ENCODE measurements at regions not wholly inside any gene's neighbourhood (a gene's known extent, or its start where the extent isn't known, plus 50 kb on each side); places are given as distances from the start of the nearest gene placed in this dataset.

DNA sequence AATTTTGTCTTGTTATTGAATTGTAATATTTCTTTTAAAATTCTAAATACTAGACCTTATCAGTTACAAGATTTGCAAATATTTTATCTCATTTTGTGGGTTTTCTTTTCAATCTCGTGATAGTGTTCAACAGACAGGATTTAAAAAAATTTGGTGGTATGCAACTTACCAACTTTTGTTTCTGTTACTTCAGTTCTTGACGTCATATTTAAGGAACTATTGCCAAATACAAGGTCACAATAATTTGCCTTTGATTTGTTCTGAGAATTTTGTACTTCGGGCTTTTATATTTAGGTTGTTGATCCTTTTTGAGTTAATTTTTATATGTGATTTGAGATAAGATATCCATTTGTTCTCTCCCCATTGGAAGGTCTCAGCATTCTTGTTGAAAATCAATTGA lies 876.6 kb downstream of the DCDC2C start:
- TF ChIP-seq, protein P1, sequence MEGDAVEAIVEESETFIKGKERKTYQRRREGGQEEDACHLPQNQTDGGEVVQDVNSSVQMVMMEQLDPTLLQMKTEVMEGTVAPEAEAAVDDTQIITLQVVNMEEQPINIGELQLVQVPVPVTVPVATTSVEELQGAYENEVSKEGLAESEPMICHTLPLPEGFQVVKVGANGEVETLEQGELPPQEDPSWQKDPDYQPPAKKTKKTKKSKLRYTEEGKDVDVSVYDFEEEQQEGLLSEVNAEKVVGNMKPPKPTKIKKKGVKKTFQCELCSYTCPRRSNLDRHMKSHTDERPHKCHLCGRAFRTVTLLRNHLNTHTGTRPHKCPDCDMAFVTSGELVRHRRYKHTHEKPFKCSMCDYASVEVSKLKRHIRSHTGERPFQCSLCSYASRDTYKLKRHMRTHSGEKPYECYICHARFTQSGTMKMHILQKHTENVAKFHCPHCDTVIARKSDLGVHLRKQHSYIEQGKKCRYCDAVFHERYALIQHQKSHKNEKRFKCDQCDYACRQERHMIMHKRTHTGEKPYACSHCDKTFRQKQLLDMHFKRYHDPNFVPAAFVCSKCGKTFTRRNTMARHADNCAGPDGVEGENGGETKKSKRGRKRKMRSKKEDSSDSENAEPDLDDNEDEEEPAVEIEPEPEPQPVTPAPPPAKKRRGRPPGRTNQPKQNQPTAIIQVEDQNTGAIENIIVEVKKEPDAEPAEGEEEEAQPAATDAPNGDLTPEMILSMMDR (IDR thresholded peaks at IDR 0.05; ENCODE audit: low read depth, low read length) = no peak
- Histone ChIP-seq H3K27me3 (ENCODE audit: insufficient read depth, low read depth, severe bottlenecking) (no peaks in the 10 kb centered on the region), H3K9me3 (ENCODE audit: severe bottlenecking) (no peaks in the 10 kb centered on the region), H3K27ac (no peak overlapping the region), H3K4me3 (ENCODE audit: low read depth, low read length) (no peak overlapping the region), H3K36me3 (no peaks in the 10 kb centered on the region)
- DNase-seq = no peak

DNA sequence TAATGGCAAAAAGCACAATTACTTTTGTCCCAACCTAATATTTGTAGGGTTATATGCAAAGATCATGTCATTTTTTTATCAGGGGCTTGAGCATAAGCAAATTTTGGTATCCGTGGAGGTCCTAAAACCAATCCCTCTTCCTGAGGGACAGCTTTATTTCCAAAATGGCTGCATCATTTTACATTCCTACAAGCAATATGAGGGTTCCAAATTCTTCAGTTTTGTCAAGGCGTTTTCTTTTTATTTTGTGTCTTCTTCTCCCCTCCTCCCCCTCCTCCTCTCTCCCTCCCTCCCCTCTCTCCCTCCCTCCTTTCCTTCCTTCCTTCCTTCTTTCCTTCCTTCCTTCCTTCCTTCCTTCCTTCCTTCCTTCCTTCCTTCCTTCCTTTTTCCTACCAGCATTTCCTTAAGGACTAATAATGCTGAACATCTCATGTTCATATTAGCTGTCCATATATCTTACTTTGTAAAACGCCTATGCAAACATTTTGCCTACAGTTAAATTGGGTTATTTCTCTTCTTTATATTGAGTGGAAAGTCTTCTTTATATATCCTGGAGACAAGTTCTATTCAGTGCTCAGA lies 881.8 kb downstream of the DCDC2C start:
- no peaks in the 10 kb centered on the region for H3K36me3 ChIP-seq
- TF ChIP-seq, protein P1 (IDR thresholded peaks at IDR 0.05; ENCODE audit: low read depth, low read length) = no peak
- DNase-seq = no peak

DNA sequence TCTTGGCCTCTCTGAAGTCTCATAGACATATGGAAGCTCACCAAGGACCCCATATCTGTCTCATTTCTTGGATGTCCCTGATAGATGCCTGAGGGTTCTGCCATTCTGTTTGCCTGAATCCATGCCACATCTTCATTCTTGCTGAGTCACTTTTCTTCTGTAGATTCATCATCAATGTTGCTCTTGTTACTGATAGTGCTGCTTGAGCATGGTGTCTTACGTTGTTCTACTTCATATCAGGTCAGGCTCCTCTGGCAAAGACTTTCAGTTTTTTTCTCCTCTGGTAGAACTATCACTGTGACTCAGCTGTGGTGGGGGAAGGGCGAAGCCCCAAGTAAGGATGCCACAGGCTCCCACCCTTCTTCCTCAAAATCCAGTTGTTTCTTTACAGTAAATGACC lies 885.2 kb downstream of the DCDC2C start:
- Histone ChIP-seq H3K27ac (no peak overlapping the region), H3K36me3 (no peaks in the 10 kb centered on the region), H3K4me3 (ENCODE audit: low read depth, low read length) (no peak overlapping the region), H3K9me3 (ENCODE audit: severe bottlenecking) (no peaks in the 10 kb centered on the region), H3K27me3 (ENCODE audit: insufficient read depth, low read depth, severe bottlenecking) (no peaks in the 10 kb centered on the region)
- TF ChIP-seq, protein P1 (IDR thresholded peaks at IDR 0.05; ENCODE audit: low read depth, low read length) = no peak
- DNase-seq = no peak

More for the DNA sequence above, 881.8 kb downstream of the DCDC2C start:
- H3K4me3 ChIP-seq (ENCODE audit: low read depth, low read length) = no peak overlapping the region
- no peak overlapping the region for H3K27ac ChIP-seq
- H3K27me3 ChIP-seq (ENCODE audit: insufficient read depth, low read depth, severe bottlenecking) = no peaks in the 10 kb centered on the region
- no peaks in the 10 kb centered on the region for H3K9me3 ChIP-seq (ENCODE audit: severe bottlenecking)

DNA sequence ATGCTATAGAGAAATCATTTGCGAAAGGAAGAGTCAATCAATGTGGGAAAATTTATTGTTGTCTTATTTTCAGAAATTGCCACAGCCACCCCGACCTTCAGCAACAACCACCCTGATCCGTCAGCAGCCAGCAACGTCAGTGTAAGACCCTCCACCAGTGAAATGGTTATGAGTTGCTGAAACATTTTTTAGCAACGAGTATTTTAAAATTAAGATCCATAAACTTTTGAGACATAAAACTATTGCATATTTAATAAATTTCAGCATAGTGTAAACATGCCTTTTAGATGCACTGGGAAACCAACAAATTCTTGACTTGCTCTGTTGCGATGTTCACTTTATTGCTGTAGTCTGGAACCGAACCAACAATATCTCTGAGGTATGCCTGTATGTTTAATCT lies 887.9 kb downstream of the DCDC2C start:
- no peak for DNase-seq
- H3K36me3 ChIP-seq = no peaks in the 10 kb centered on the region
- H3K4me3 ChIP-seq (ENCODE audit: low read depth, low read length) = no peak overlapping the region
- H3K27me3 ChIP-seq (ENCODE audit: insufficient read depth, low read depth, severe bottlenecking) = no peaks in the 10 kb centered on the region
- H3K27ac ChIP-seq = no peak overlapping the region
- H3K9me3 ChIP-seq (ENCODE audit: severe bottlenecking) = no peaks in the 10 kb centered on the region
- TF ChIP-seq, protein P1 (IDR thresholded peaks at IDR 0.05; ENCODE audit: low read depth, low read length) = no peak

DNA sequence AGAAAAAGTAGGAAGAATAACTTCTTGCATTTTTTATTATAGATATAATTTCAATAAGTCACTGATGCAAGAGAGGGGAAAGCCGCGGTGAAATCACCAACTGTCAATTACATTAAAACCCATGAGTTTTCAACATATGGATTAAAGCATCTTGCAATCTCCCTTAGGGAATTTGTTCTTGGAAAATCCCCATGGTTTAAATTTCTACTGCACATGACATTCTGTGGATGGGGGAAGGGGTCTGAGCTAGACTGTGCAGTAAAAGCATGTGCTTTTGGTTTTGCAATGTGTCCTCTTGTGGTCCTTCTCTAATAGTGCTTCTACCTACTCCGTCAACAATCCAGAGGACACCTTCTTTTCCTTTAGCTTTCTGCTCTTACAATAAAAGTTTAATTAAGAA lies 894.0 kb downstream of the DCDC2C start:
- TF ChIP-seq, protein P1 (IDR thresholded peaks at IDR 0.05; ENCODE audit: low read depth, low read length) = no peak
- H3K36me3 ChIP-seq = no peaks in the 10 kb centered on the region
- no peak for DNase-seq
- H3K27ac ChIP-seq = no peak overlapping the region
- no peak overlapping the region for H3K4me3 ChIP-seq (ENCODE audit: low read depth, low read length)
- H3K27me3 ChIP-seq (ENCODE audit: insufficient read depth, low read depth, severe bottlenecking) = no peaks in the 10 kb centered on the region
- no peaks in the 10 kb centered on the region for H3K9me3 ChIP-seq (ENCODE audit: severe bottlenecking)

DNA sequence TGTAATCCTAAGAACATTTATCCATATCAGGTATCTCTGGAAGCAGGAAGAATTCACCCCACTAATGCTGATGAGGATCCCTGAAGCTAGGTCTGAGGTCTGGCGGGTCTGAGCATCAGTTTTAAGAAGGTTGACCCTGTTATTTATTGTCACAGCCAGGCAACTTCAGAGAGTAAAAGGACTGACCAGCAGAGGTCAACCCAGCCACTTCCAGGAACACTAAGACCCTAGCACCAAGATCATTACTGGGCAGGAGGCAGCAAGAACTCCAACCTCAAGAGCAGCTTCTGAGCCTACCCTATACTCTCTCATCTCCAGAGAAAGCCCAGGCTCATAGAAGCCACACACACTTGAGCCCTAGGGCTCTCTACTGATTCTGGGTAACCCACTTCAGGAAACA lies 901.4 kb downstream of the DCDC2C start:
- Histone ChIP-seq H3K4me3 (ENCODE audit: low read depth, low read length) (no peak overlapping the region), H3K36me3 (no peaks in the 10 kb centered on the region), H3K9me3 (ENCODE audit: severe bottlenecking) (no peaks in the 10 kb centered on the region), H3K27me3 (ENCODE audit: insufficient read depth, low read depth, severe bottlenecking) (no peaks in the 10 kb centered on the region), H3K27ac (no peak overlapping the region)
- TF ChIP-seq, protein P1 (IDR thresholded peaks at IDR 0.05; ENCODE audit: low read depth, low read length) = peak; percentile 25; the same call in 1 of the 2 replicates
- peak; percentile 14 for DNase-seq

Measured in WERI-Rb-1 (cell line).